IMR-90 (cell line): ENCODE measurements at regions not wholly inside any gene's neighbourhood (a gene's known extent, or its start where the extent isn't known, plus 50 kb on each side); places are given as distances from the start of the nearest gene placed in this dataset.

ENCODE experiments used
- ATAC-seq: fragments of 200-7000 bp; cut with Tn5 transposase; 2 replicates; pipeline ENCODE4 v1.9.1; 2020; ENCODE audit warnings: low read depth, mild to moderate bottlenecking, moderate library complexity
- BruUV-seq: library from RNA; stranded (reverse); fragments of 400-500 nt; replicated peaks from 2 replicates; lab custom pipeline; 2021; lab: Mats Ljungman, UMichigan
- CTCF ChIA-PET: fragments of 300-600 bp; formaldehyde crosslinking; extraction: SDS; loops from one replicate; lab custom pipeline; 2021; ENCODE audit warnings: antibody characterized with exemption; lab: Yijun Ruan, JAX
- POLR2A ChIA-PET: fragments of 300-600 bp; sonication (Branson Sonifier 250); formaldehyde crosslinking; loops from one replicate; lab custom pipeline; 2022; ENCODE audit warnings: antibody characterized with exemption; ENCODE audit not compliant: unreplicated experiment; lab: Charles Lee
- DNase-seq: peaks from one replicate; pipeline ENCODE4 v3.0.0; 2013
- H2AFZ ChIP-seq: replicated peaks from 2 replicates; pipeline ENCODE3; 2013; ENCODE audit warnings: low read length, mild to moderate bottlenecking; ENCODE audit not compliant: poor library complexity
- H2AK5ac ChIP-seq: 2 replicates; pipeline ENCODE4 v1.6.1; 2013; ENCODE audit warnings: low read depth, low read length, inconsistent platforms
- H2AK9ac ChIP-seq: replicated peaks from 2 replicates; pipeline ENCODE3; 2013; ENCODE audit warnings: mild to moderate bottlenecking, low read depth, low read length, moderate library complexity; ENCODE audit not compliant: poor library complexity
- H2BK120ac ChIP-seq: 2 replicates; pipeline ENCODE4 v1.6.1; 2013; ENCODE audit warnings: low read depth, low read length, inconsistent platforms
- H2BK15ac ChIP-seq: 3 replicates; pipeline ENCODE4 v1.6.1; 2013; ENCODE audit warnings: low read depth, low read length, inconsistent platforms
- H2BK20ac ChIP-seq: 2 replicates; pipeline ENCODE4 v1.6.1; 2013; ENCODE audit warnings: low read depth, mild to moderate bottlenecking, inconsistent platforms, low read length, moderate library complexity
- H2BK5ac ChIP-seq: 2 replicates; pipeline ENCODE4 v1.6.1; 2013; ENCODE audit warnings: mild to moderate bottlenecking, low read depth, low read length, inconsistent platforms; ENCODE audit not compliant: poor library complexity, severe bottlenecking
- H3K14ac ChIP-seq: replicated peaks from 2 replicates; pipeline ENCODE4 v1.6.1; 2013; ENCODE audit warnings: low read depth, low read length, inconsistent platforms
- H3K18ac ChIP-seq: 2 replicates; pipeline ENCODE4 v1.6.1; 2013; ENCODE audit warnings: low read depth, low read length, control low read depth
- H3K23ac ChIP-seq: 2 replicates; pipeline ENCODE4 v1.6.1; 2013; ENCODE audit warnings: low read depth, low read length, inconsistent platforms
- H3K27ac ChIP-seq: 2 replicates; pipeline ENCODE4 v1.5.1; 2013; ENCODE audit warnings: mild to moderate bottlenecking, control low read depth, low read length; ENCODE audit not compliant: insufficient read depth
- H3K27me3 ChIP-seq: 2 replicates; pipeline ENCODE4 v1.6.1; 2013; ENCODE audit warnings: low read length; ENCODE audit not compliant: control insufficient read depth, insufficient read depth
- H3K36me3 ChIP-seq: 2 replicates; pipeline ENCODE4 v1.6.1; 2013; ENCODE audit warnings: low read length, mixed read lengths; ENCODE audit not compliant: control insufficient read depth, insufficient read depth
- H3K4ac ChIP-seq: 2 replicates; pipeline ENCODE4 v1.6.1; 2013; ENCODE audit warnings: low read depth, low read length, inconsistent platforms
- H3K4me1 ChIP-seq: 2 replicates; pipeline ENCODE4 v1.6.1; 2013; ENCODE audit warnings: low read length, mixed read lengths; ENCODE audit not compliant: control insufficient read depth, insufficient read depth
- H3K4me2 ChIP-seq: 2 replicates; pipeline ENCODE4 v1.6.1; 2013; ENCODE audit warnings: low read depth, mild to moderate bottlenecking, control low read depth, low read length, moderate library complexity
- H3K4me3 ChIP-seq: 2 replicates; pipeline ENCODE4 v1.5.1; 2013; ENCODE audit warnings: low read depth, mild to moderate bottlenecking, control low read depth, low read length, moderate library complexity; ENCODE audit not compliant: insufficient read depth
- H3K56ac ChIP-seq: 2 replicates; pipeline ENCODE4 v1.6.1; 2013; ENCODE audit warnings: low read length, inconsistent platforms; ENCODE audit not compliant: insufficient read depth; ENCODE audit errors: extremely low read depth
- H3K79me1 ChIP-seq, 2 experiments: 2 replicates each; pipeline ENCODE4 v1.6.1; 2013; ENCODE audit warnings: low read length in 2 of 2, inconsistent platforms in 1 of 2, low read depth in 1 of 2
- H3K9ac ChIP-seq: 2 replicates; pipeline ENCODE4 v1.6.1; 2013; ENCODE audit warnings: low read depth, low read length, control low read depth
- H3K9me1 ChIP-seq: 2 replicates; pipeline ENCODE4 v1.6.1; 2013; ENCODE audit warnings: low read length, inconsistent platforms; ENCODE audit not compliant: insufficient read depth
- H3K9me3 ChIP-seq: 2 replicates; pipeline ENCODE4 v1.6.1; 2013; ENCODE audit warnings: low read length; ENCODE audit not compliant: control insufficient read depth, insufficient read depth
- H4K20me1 ChIP-seq: 2 replicates; pipeline ENCODE4 v1.6.1; 2013; ENCODE audit warnings: low read length, inconsistent platforms; ENCODE audit not compliant: insufficient read depth
- H4K5ac ChIP-seq: 2 replicates; pipeline ENCODE4 v1.6.1; 2013; ENCODE audit warnings: mild to moderate bottlenecking, low read depth, low read length, control low read depth
- H4K8ac ChIP-seq, 2 experiments: 2 replicates each; pipeline ENCODE4 v1.6.1; 2013; ENCODE audit warnings: low read depth in 2 of 2, low read length in 2 of 2, control low read depth in 1 of 2, inconsistent platforms in 1 of 2
- H4K91ac ChIP-seq: 2 replicates; pipeline ENCODE4 v1.6.1; 2013; ENCODE audit warnings: low read depth, low read length, inconsistent platforms; ENCODE audit not compliant: insufficient read depth
- BHLHE40 ChIP-seq: fragments of 150-350 bp; IDR thresholded peaks from 2 replicates; pipeline ENCODE4 v1.6.1; 2016; ENCODE audit warnings: mild to moderate bottlenecking, low read depth, low read length
- CEBPB ChIP-seq: IDR thresholded peaks from 2 replicates; pipeline ENCODE4 v1.6.1; 2012; ENCODE audit warnings: low read depth, low read length, improper control_type of control experiment
- FOS ChIP-seq: fragments of 150-350 bp; IDR thresholded peaks from 2 replicates; pipeline ENCODE4 v1.6.1; 2016; ENCODE audit warnings: low read depth, low read length
- MAFK ChIP-seq: IDR thresholded peaks from 2 replicates; pipeline ENCODE4 v1.6.1; 2012; ENCODE audit warnings: low read depth, low read length, improper control_type of control experiment
- MAZ ChIP-seq: IDR thresholded peaks from 2 replicates; pipeline ENCODE4 v1.6.1; 2012; ENCODE audit warnings: low read depth, mild to moderate bottlenecking, low read length, improper control_type of control experiment, moderate library complexity, borderline replicate concordance
- MXI1 ChIP-seq: IDR thresholded peaks from 2 replicates; pipeline ENCODE4 v1.6.1; 2012; ENCODE audit warnings: low read depth, mild to moderate bottlenecking, low read length, moderate library complexity, borderline replicate concordance
- NFE2L2 ChIP-seq: fragments of 150-350 bp; IDR thresholded peaks from 2 replicates; pipeline ENCODE4 v1.6.1; 2016; ENCODE audit warnings: low read depth, mild to moderate bottlenecking, low read length
- POLR2A ChIP-seq: IDR thresholded peaks from 2 replicates; pipeline ENCODE4 v1.6.1; 2012; ENCODE audit warnings: mild to moderate bottlenecking, low read depth, low read length
- RAD21 ChIP-seq: IDR thresholded peaks from 2 replicates; pipeline ENCODE4 v1.6.1; 2012; ENCODE audit warnings: low read length, improper control_type of control experiment
- RFX5 ChIP-seq: IDR thresholded peaks from 2 replicates; pipeline ENCODE4 v1.8.0; 2012; ENCODE audit warnings: low read depth, mild to moderate bottlenecking, low read length, moderate library complexity
- SMC3 ChIP-seq: fragments of 150-350 bp; IDR thresholded peaks from 2 replicates; pipeline ENCODE4 v1.6.1; 2016; ENCODE audit warnings: low read depth, mild to moderate bottlenecking, antibody characterized with exemption, low read length, moderate library complexity
- WGBS, 2 experiments: methylation state at CpG; one replicate each; pipeline versions ENCODE4 v1.1.5 to v1.1.7; 2013; ENCODE audit warnings: missing lambda C conversion rate in 2 of 2; ENCODE audit not compliant: insufficient read length in 1 of 2; ENCODE audit errors: extremely low coverage in 2 of 2; 5-methylcytosine and 5-hydroxymethylcytosine counted together
- dilution Hi-C: fragments of 300-500 bp; cut with HindIII; formaldehyde crosslinking; loops from one replicate; pipeline ENCODE4 v1.14.3; 2018; ENCODE audit warnings: low sequenced_read_pairs; ENCODE audit not compliant: unreplicated experiment
- in situ Hi-C: fragments of 300-500 bp; cut with MboI; formaldehyde crosslinking; loops from 3 replicates; pipeline ENCODE4 v1.14.3; 2019; ENCODE audit warnings: low sequenced_read_pairs, inconsistent platforms, mixed read lengths
- intact Hi-C: fragments of 100-400 bp; cut with micrococcal nuclease; formaldehyde crosslinking; loops from 2 replicates; pipeline ENCODE4 v1.10.0; 2022
- TF ChIP-seq, protein P1 (sequence below): fragments of 150-350 bp; IDR thresholded peaks from 2 replicates; pipeline ENCODE4 v1.6.1; 2016; ENCODE audit warnings: low read depth, mild to moderate bottlenecking, low read length, moderate library complexity, borderline replicate concordance
- TF ChIP-seq, protein P2 (sequence below): conservative IDR thresholded peaks from 2 replicates; pipeline ENCODE4 v1.5.1; 2012; ENCODE audit warnings: mild to moderate bottlenecking, low read depth, low read length, improper control_type of control experiment
- TF ChIP-seq, protein P3 (sequence below): fragments of 150-350 bp; IDR thresholded peaks from 2 replicates; pipeline ENCODE4 v1.6.1; 2017; ENCODE audit warnings: mild to moderate bottlenecking, antibody characterized with exemption, low read length, low read depth

DNA sequence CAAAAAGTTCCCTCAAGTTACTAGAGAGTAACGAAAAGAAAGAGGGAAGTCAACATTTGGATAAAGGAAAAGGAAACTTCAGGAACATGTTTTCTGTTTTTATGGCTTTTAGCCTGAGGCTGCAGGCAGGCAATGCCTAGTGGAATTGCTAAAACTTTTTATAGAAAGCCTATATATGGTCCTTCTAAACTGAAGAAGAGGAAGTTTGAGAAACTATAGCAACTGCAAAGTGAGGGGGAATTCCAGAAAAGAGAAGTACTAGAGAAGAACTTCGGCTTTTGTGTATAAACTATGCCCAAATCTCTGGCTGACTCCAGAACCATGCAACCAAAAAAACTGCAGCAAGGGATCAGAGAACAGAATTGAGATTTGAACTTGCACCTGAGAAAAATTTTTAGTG is 74.3 kb upstream of the ARHGAP42 start:
- Histone ChIP-seq H3K27ac (no peak overlapping the region), H3K79me1 (no peaks in the 10 kb centered on the region), H2BK5ac (no peak overlapping the region), H3K27me3 (no peaks in the 10 kb centered on the region), H3K36me3 (no peaks in the 10 kb centered on the region), H2AK9ac (no peak overlapping the region), H3K9me1 (no peaks in the 10 kb centered on the region), H2BK15ac (no peak overlapping the region), H3K23ac (no peak overlapping the region), H2BK120ac (no peak overlapping the region), H4K5ac (no peak overlapping the region), H4K20me1 (no peaks in the 10 kb centered on the region), H3K4me1 (no peaks in the 10 kb centered on the region), H4K91ac (no peak overlapping the region), H2AK5ac (no peak overlapping the region), H3K9me3 (no peaks in the 10 kb centered on the region), H3K4ac (no peak overlapping the region), H3K9ac (no peak overlapping the region), H2BK20ac (no peak overlapping the region), H3K14ac (no peak overlapping the region), H3K4me2 (no peak overlapping the region), H3K4me3 (no peak overlapping the region), H3K56ac (no peak overlapping the region), H2AFZ (no peak overlapping the region), H3K18ac (no peak overlapping the region), H4K8ac (no peak overlapping the region)
- ATAC-seq (no peak), DNase-seq (no peak)
- ChIA-PET POLR2A (no interaction called here), CTCF (no interaction called here)
- BruUV-seq: no TSS peak
- in situ Hi-C loops: no loop called here
- no CpG with 5 or more reads among the region's 2 CpGs for WGBS, 2 experiments
- TF ChIP-seq POLR2A: no peak
- no peak for TF ChIP-seq MAFK
- TF ChIP-seq MXI1: no peak
- TF ChIP-seq CEBPB: no peak
- no peak for TF ChIP-seq RFX5
- TF ChIP-seq FOS: no peak
- TF ChIP-seq, protein P1, sequence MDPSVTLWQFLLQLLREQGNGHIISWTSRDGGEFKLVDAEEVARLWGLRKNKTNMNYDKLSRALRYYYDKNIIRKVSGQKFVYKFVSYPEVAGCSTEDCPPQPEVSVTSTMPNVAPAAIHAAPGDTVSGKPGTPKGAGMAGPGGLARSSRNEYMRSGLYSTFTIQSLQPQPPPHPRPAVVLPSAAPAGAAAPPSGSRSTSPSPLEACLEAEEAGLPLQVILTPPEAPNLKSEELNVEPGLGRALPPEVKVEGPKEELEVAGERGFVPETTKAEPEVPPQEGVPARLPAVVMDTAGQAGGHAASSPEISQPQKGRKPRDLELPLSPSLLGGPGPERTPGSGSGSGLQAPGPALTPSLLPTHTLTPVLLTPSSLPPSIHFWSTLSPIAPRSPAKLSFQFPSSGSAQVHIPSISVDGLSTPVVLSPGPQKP: no peak
- TF ChIP-seq, protein P2, sequence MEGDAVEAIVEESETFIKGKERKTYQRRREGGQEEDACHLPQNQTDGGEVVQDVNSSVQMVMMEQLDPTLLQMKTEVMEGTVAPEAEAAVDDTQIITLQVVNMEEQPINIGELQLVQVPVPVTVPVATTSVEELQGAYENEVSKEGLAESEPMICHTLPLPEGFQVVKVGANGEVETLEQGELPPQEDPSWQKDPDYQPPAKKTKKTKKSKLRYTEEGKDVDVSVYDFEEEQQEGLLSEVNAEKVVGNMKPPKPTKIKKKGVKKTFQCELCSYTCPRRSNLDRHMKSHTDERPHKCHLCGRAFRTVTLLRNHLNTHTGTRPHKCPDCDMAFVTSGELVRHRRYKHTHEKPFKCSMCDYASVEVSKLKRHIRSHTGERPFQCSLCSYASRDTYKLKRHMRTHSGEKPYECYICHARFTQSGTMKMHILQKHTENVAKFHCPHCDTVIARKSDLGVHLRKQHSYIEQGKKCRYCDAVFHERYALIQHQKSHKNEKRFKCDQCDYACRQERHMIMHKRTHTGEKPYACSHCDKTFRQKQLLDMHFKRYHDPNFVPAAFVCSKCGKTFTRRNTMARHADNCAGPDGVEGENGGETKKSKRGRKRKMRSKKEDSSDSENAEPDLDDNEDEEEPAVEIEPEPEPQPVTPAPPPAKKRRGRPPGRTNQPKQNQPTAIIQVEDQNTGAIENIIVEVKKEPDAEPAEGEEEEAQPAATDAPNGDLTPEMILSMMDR: no peak
- TF ChIP-seq MAZ: no peak
- no peak for TF ChIP-seq RAD21
- no peak for TF ChIP-seq NFE2L2
- TF ChIP-seq, protein P3, sequence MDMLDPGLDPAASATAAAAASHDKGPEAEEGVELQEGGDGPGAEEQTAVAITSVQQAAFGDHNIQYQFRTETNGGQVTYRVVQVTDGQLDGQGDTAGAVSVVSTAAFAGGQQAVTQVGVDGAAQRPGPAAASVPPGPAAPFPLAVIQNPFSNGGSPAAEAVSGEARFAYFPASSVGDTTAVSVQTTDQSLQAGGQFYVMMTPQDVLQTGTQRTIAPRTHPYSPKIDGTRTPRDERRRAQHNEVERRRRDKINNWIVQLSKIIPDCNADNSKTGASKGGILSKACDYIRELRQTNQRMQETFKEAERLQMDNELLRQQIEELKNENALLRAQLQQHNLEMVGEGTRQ: no peak
- TF ChIP-seq SMC3: no peak
- TF ChIP-seq BHLHE40: no peak
- dilution Hi-C loops: no loop called here
- intact Hi-C loops: no loop called here
